Ovary (tissue), 3 donors: ENCODE measurements at regions not wholly inside any gene's neighbourhood (a gene's known extent, or its start where the extent isn't known, plus 50 kb on each side); places are given as distances from the start of the nearest gene placed in this dataset.

Experiments
- CTCF ChIP-seq, 3 donors: fragments of 450-650 bp in 2 of 3; fragments of 200-600 bp in 1 of 3; IDR thresholded peaks; one replicate each; pipeline versions ENCODE4 v1.5.1 to v1.8.0; 2016 to 2022; ENCODE audit warnings: antibody characterized with exemption in 3 of 3, mild to moderate bottlenecking in 1 of 3
- EP300 ChIP-seq: sonication (generic); formaldehyde crosslinking; IDR thresholded peaks from one replicate; pipeline ENCODE4 v1.6.1; 2017; ENCODE audit warnings: antibody characterized with exemption
- POLR2A ChIP-seq: fragments of 450-650 bp; IDR thresholded peaks from one replicate; pipeline ENCODE4 v1.6.1; 2017; ENCODE audit warnings: antibody characterized with exemption, mild to moderate bottlenecking, moderate library complexity
- donor health status: DM: no; HTN: no; CAD: no.

DNA sequence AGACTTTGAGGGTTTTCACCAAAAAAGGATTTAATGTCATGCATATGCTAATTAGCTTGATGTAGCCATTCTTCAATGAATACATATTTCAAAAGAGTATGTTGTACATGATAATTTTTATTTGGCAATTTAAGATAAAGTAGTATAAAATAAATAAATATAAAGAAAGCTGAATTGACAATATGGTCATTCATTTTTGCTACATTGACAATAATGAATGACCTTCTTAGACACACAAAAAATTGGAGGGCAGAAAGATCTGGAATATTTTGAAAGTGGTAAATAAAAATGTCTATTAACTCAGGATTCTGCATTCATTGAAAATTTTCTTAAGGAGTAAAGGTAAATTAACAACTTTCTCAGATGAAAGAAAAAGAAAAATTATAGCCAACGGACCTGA, 324.8 kb upstream of the FTMT start:
- TF ChIP-seq CTCF (IDR thresholded peaks at IDR 0.05) (no peak), EP300 (no peak), POLR2A (no peak)
